ENCODE measurements at regions not wholly inside any gene's neighbourhood (a gene's known extent, or its start where the extent isn't known, plus 50 kb on each side); places are given as distances from the start of the nearest gene placed in this dataset.

- no peak for DNase-seq
Measured at GRCh38 chr22:47390026-47390970, 627.8 kb downstream of the TBC1D22A start.

DNA sequence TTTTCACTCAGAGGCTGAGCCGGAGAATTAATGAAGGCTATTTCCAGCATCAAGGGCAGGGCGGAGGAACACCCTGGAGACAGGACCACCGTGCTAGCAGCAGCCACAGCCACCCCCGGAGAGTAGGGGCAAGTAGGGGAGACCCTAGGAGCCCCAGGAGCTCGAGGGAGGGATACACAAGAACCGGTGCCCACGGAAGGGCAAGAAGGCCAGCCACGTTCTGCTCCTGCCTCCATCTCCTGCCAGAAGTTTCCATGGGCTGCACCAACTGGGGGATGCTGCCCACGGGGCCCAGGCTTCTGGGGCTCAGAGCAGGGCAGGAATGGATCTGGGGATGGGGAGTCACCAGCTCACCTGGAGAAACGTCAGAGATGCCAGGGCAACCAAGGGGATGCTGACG is 626.8 kb downstream of the TBC1D22A start:
- DNase-seq = no peak

DNA sequence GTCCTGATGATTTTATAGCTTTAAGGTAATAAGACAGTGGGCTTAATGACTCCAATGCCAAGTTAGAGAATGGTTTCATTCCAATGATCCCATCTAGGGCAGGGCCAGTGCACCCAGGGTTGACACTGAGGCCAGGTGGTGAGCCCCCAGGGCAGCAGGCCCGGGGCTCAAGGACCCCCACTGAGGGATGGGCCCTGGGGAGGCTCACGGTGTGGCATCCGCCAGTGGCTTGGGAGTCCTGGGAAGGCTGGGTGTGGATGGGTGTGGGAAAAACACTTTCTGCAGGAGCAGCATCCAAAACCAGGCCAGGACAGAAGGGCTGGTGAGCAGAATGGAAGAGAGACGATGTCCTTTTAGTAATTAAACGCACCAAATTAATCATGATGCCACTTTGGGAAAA is 626.3 kb downstream of the TBC1D22A start:
- no peak for DNase-seq

DNA sequence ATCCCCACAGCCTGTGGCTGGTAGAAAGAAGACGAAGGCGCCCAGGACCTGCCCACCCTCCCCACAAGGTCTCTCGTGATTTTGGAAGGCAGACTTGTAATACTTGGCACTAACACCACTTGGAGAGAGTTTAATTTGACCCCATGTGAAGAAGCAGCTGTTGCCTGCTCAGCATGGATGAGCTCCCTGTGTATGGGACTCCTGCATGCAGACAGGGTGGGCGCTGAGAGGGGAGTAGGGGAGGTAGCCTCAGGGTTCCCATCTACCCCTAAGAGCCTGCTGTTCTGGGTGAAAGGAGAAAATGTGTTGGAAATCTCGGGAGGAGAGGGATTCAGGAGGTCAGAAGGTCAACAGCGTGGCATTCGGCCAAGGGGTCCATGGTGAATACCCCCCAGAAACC is 625.9 kb downstream of the TBC1D22A start:
- no peak for DNase-seq

- DNase-seq = no peak
Measured at GRCh38 chr22:47386812-47387510, 624.5 kb downstream of the TBC1D22A start.

DNA sequence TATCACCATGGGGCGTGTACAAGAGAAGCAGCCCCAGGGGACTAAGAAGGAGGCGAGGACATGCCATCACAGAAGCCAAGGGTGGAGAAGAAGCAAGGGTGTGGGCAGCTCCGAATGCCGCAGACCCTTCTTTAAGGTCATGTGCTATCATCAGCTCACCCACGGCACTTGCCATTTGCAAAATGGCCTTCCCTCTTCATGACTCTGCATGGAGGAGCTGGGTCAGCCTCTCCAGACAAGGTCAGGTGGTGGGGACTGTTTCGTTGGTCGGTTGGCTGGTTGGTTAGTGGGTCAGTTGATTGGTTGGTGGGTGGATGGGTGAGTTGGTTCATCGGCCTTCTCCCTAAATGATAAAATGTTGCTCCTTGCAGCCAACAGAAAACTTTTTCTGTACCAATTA is 622.5 kb downstream of the TBC1D22A start:
- no peak for DNase-seq

DNA sequence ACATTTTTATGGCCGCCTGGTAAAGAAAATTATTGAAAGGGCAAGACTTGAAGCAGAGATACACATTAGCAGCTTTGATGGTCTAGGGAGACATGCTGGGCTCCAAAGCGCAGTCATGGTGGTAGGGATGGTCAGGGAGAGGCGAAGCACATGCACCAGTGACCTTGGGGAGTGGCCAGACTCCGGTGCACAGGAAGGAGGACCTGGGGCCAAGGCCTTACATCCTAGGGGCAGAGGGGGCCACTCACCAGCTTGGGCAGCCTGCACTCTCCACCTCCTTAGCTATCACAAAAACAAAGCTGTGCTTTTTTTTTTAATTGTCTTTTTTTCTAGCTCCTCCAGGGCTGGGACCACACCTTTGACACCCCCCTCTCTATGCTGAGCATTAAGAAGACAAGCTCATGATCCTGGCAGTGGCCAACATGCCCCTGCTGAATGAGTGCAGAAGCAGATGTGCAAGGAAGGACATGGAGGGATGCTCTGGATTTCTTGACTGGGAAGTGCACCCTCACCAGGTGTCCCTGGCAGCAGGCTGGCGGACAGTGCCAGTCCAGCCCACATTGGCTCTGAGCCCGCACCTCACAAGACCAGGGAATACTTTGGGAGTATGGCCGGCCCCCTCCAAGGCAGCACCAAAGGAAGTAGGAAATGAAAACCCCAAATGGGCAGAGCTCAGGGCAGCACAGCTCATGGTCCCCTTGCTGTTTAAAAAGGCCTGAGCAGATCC is 619.9 kb downstream of the TBC1D22A start:
- no peak for DNase-seq

GRCh38 chr22:47381240-47381639 is 618.8 kb downstream of the TBC1D22A start:
- DNase-seq = no peak

GRCh38 chr22:47380692-47381091 is 618.2 kb downstream of the TBC1D22A start:
- no peak for DNase-seq

GRCh38 chr22:47379037-47379436 is 616.6 kb downstream of the TBC1D22A start:
- DNase-seq = no peak

GRCh38 chr22:47377926-47378560 is 615.6 kb downstream of the TBC1D22A start:
- no peak for DNase-seq

GRCh38 chr22:47376901-47377505 is 614.6 kb downstream of the TBC1D22A start:
- DNase-seq = no peak

DNA sequence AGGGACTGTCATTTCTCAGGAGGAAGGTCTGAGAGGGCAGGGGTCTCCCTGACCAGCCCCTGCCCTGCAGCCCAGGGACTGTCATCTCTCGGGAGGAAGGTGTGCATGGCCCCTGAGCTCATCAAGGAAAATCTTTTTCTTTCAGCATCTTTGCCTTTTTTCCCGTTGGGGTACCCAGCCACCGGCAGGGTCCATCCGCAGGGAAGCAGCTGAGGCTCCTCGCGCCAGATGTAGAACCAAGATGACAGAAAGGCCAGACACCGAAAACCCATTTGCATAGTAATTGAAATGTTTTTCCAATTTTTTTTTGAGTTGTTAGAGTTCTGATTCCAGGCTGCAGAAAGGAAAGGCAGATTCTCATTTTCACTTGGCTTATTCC is 613.9 kb downstream of the TBC1D22A start:
- DNase-seq = no peak

DNA sequence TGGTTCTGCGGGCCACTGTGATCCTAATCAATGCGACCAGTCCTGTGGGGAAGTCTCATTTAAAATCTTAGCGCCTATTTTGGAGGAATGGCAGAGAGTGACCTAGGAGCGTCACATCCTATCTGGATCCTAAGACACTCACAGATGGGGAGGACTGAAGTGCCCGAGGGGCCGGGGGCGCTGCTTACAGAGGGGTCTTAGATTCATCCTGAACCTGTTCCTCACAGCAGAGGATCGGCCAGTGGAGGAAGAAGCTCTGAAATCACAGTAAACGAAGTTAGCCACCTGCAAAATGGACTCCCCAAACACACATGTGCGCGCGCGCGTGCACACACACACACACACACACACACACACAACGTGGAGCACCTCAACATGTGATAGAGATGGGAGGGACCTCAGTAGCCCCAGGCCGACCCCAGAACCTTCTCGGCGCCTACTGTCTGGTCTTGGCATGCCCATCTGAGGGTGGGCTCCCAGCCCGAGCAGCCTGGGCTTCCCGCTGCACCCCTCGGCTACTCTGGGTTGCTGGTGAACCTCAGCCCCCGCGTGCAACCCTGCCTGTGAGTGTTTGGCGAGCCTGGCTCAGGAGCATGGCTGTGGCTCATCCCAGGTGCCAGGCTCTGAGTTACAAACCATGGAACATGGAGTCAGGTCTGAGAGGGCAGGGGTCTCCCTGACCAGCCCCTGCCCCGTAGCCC is 613.3 kb downstream of the TBC1D22A start:
- DNase-seq = no peak

GRCh38 chr22:47374901-47375575 is 612.6 kb downstream of the TBC1D22A start:
- no peak for DNase-seq

DNA sequence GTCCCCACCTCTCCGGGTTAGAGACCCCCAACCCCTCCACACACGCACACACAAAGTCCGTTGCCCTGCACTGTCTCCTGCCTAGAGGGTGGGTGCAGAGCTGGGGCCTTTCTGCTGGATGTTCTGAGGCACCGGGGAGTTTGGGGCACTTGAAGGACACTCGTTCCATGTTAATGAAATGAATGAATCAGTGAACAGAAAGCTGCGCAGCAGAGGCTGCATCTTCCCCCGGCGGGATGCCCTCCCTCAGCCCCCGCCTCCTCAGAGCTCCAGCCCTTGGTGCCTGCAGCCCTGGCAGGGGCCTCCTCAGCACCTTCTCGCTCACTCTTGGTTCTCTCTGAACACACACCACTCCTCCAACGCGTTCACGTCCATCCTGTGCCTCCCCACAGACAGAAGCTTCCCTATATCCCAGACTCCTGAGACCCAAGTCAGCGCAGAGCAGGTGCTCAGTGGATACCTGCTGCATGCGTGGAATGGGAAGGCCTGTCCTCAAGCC is 611.9 kb downstream of the TBC1D22A start:
- no peak for DNase-seq

GRCh38 chr22:47373648-47374272 is 611.3 kb downstream of the TBC1D22A start:
- no peak for DNase-seq

DNA sequence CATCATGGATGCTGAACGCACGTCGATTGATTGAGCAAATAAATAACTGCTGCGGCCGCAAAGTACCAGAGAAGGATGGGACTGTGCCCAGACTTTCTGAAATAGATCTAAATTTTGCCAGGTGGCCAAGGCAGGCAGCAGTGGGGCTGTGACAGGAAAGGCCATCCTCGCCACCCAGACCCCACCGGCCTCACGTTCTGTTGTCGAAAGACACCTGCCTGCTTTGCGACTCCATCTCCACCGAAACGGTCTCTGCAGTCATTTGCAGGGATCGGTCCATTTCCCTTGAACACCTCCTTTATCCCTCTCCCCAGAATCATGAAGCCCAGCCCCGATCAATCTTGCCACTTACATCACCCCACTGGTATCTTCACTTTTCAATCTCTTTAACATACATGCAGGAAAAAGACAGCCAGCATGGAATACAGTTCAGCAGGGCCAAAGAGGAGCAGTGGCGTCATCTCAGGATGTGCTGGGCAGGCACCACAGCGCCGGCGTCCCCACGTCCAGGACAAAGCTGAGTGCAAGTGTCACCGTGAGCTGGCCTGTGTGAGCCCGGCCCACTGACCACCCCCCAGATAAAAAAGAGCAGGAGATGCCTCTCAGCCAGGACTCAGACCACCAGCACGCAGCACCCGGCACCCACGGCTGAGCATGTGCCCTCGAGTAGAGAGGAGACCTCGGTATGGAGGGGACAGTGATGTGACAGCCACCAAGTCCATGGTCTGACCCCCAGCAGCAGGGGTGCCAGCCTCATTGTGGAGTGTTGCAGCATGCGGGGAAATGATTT is 610.3 kb downstream of the TBC1D22A start:
- no peak for DNase-seq

- DNase-seq = no peak
Measured at GRCh38 chr22:47372111-47372581, 609.7 kb downstream of the TBC1D22A start.
